ENCODE measurements at regions not wholly inside any gene's neighbourhood (a gene's known extent, or its start where the extent isn't known, plus 50 kb on each side); places are given as distances from the start of the nearest gene placed in this dataset.

DNA sequence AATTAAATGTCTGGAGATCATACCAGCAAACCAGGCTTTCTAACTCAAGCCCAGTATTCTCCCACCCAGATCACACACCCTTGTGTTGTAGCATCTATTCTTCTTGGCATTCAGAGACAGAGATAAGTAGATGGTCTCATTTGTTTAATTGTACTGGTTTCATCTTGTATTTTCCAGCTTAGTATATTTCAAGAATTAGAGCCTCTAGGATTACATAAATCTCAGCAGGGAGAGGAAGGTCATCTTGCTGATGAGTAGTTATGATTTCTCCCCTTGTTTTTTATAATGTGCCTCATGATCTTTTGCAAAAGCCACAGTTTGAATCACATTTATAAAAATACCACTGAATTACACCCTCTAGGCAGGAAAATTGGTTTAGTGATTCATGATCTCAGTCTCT, 106.6 kb upstream of the NRSN1 start:
- Histone ChIP-seq H3K9ac (ENCODE audit: low read length in 3 of 3) (no peak overlapping the region), H3K27me3 (ENCODE audit: control insufficient read depth, insufficient read depth, low read length) (no peaks in the 10 kb centered on the region), H3K4me3 (ENCODE audit: low read length in 3 of 3) (no peak overlapping the region), H3K4me1 (ENCODE audit: control insufficient read depth in 2 of 3, insufficient read depth in 2 of 3, low read depth in 1 of 3, low read length in 3 of 3) (no peaks in the 10 kb centered on the region), H3K36me3 (ENCODE audit: control insufficient read depth in 2 of 3, insufficient read depth in 3 of 3, low read length in 3 of 3) (no peaks in the 10 kb centered on the region), H3K9me3 (ENCODE audit: control insufficient read depth in 2 of 3, insufficient read depth in 1 of 3, low read length in 3 of 3) (no peaks in the 10 kb centered on the region), H3K27ac (ENCODE audit: low read depth in 2 of 2, low read length in 2 of 2) (no peak overlapping the region)
- FAIRE-seq (no peak), DNase-seq (no peak)
- no peak for TF ChIP-seq CTCF (IDR thresholded peaks at IDR 0.05; ENCODE audit: borderline replicate concordance, extremely low read depth, insufficient read depth)
- intact Hi-C loops (cut with DNase I): no loop called here

GRCh38 chr6:24019830-24020229, 106.2 kb upstream of the NRSN1 start:
- Histone ChIP-seq H3K9me3 (ENCODE audit: control insufficient read depth in 2 of 3, insufficient read depth in 1 of 3, low read length in 3 of 3) (no peaks in the 10 kb centered on the region), H3K4me3 (ENCODE audit: low read length in 3 of 3) (no peak overlapping the region), H3K9ac (ENCODE audit: low read length in 3 of 3) (no peak overlapping the region), H3K4me1 (ENCODE audit: control insufficient read depth in 2 of 3, insufficient read depth in 2 of 3, low read depth in 1 of 3, low read length in 3 of 3) (no peaks in the 10 kb centered on the region), H3K36me3 (ENCODE audit: control insufficient read depth in 2 of 3, insufficient read depth in 3 of 3, low read length in 3 of 3) (no peaks in the 10 kb centered on the region), H3K27me3 (ENCODE audit: control insufficient read depth, insufficient read depth, low read length) (no peaks in the 10 kb centered on the region), H3K27ac (ENCODE audit: low read depth in 2 of 2, low read length in 2 of 2) (no peak overlapping the region)
- no peak for FAIRE-seq
- no peak for DNase-seq
- TF ChIP-seq CTCF (IDR thresholded peaks at IDR 0.05; ENCODE audit: borderline replicate concordance, extremely low read depth, insufficient read depth): no peak
- intact Hi-C loops (cut with DNase I): no loop called here

DNA sequence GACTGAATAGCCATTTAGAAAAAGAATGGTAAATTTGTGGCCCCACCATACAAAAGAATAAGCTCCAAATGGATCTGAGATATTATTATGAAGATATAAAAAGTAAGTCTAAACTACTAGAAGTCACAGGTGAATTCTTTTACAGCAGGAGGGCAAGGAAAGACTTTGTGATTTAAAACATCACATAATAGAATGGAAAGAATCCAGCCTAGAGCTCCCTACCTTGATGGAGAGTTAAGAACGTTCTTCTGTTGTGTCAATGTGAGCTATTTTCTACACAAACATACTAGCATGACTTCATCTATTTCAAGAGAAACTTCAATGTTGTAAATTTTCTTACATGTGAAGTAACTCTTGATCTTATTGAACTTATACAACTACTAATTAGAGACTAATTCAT, 100.0 kb upstream of the NRSN1 start:
- no peak for TF ChIP-seq CTCF (IDR thresholded peaks at IDR 0.05; ENCODE audit: borderline replicate concordance, extremely low read depth, insufficient read depth)
- H3K27ac ChIP-seq (ENCODE audit: low read depth in 2 of 2, low read length in 2 of 2): no peak overlapping the region
- DNase-seq: no peak
- no peak overlapping the region for H3K4me3 ChIP-seq (ENCODE audit: low read length in 3 of 3)
- no peaks in the 10 kb centered on the region for H3K4me1 ChIP-seq (ENCODE audit: control insufficient read depth in 2 of 3, insufficient read depth in 2 of 3, low read depth in 1 of 3, low read length in 3 of 3)
- no peaks in the 10 kb centered on the region for H3K27me3 ChIP-seq (ENCODE audit: control insufficient read depth, insufficient read depth, low read length)
- intact Hi-C loops (cut with DNase I): no loop called here
- no peak for FAIRE-seq
- H3K9ac ChIP-seq (ENCODE audit: low read length in 3 of 3): no peak overlapping the region
- peaks cover 0 to 4% (median 0%) of the 10 kb centered on the region in 3 donors for H3K9me3 ChIP-seq (ENCODE audit: control insufficient read depth in 2 of 3, insufficient read depth in 1 of 3, low read length in 3 of 3)
- H3K36me3 ChIP-seq (ENCODE audit: control insufficient read depth in 2 of 3, insufficient read depth in 3 of 3, low read length in 3 of 3): no peaks in the 10 kb centered on the region

DNA sequence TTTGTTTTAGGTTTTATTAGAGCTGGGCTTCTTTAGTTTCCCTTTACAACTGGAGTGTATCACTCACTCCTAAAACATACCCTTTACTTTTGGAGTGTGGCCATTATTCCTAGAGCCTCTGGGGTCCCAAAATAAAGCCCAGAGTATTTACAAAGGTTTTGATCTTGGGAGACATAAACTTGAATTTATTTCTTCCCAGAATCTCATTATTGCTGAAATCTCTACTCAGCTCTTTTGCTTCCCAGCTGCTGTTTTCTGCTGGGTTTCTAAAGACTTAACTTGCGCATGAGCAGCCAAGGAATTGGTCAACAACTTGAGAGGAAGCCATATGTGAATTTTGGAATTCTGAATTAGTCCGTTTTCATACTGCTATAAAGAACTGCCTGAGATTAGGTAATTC, 94.5 kb upstream of the NRSN1 start:
- Histone ChIP-seq H3K36me3 (ENCODE audit: control insufficient read depth in 2 of 3, insufficient read depth in 3 of 3, low read length in 3 of 3) (no peaks in the 10 kb centered on the region), H3K9me3 (ENCODE audit: control insufficient read depth in 2 of 3, insufficient read depth in 1 of 3, low read length in 3 of 3) (peaks cover 0 to 4% (median 2%) of the 10 kb centered on the region in 3 donors), H3K27ac (ENCODE audit: low read depth in 2 of 2, low read length in 2 of 2) (no peak overlapping the region), H3K9ac (ENCODE audit: low read length in 3 of 3) (no peak overlapping the region), H3K4me3 (ENCODE audit: low read length in 3 of 3) (no peak overlapping the region), H3K4me1 (ENCODE audit: control insufficient read depth in 2 of 3, insufficient read depth in 2 of 3, low read depth in 1 of 3, low read length in 3 of 3) (no peaks in the 10 kb centered on the region), H3K27me3 (ENCODE audit: control insufficient read depth, insufficient read depth, low read length) (no peaks in the 10 kb centered on the region)
- TF ChIP-seq CTCF (IDR thresholded peaks at IDR 0.05; ENCODE audit: borderline replicate concordance, extremely low read depth, insufficient read depth): no peak
- DNase-seq (peak in 2 of 5 donors; percentile 19 to 36), FAIRE-seq (no peak)
- intact Hi-C loops (cut with DNase I): no loop called here
